Endothelial cell of umbilical vein (primary cell): ENCODE measurements at regions not wholly inside any gene's neighbourhood (a gene's known extent, or its start where the extent isn't known, plus 50 kb on each side); places are given as distances from the start of the nearest gene placed in this dataset.
"Not testable (repeated sequence)": the region's sequence is repeated elsewhere in the genome, so short reads cannot be mapped to it uniquely, and the experiment has no call there.

Source experiments
- BruUV-seq: library from RNA; stranded (reverse); fragments of 400-500 nt; replicated peaks from 2 replicates; lab custom pipeline; 2021; lab: Mats Ljungman, UMichigan
- CTCF ChIA-PET: fragments of 300-600, 350-600 bp; sonication (Branson Sonifier 250); formaldehyde crosslinking; loops from one replicate; lab custom pipeline; 2021; ENCODE audit warnings: antibody characterized with exemption, inconsistent platforms; lab: Charles Lee
- POLR2A ChIA-PET: fragments of 300-600, 350-600 bp; sonication (Branson Sonifier 250); formaldehyde crosslinking; loops from one replicate; lab custom pipeline; 2021; ENCODE audit warnings: antibody characterized with exemption, inconsistent platforms; lab: Charles Lee
- DNase-seq: peaks from one replicate; pipeline ENCODE4 v3.0.0-alpha.2; 2011; ENCODE audit warnings: low read depth, low spot score
- FAIRE-seq: peaks from 2 replicates; lab custom pipeline; 2011; peaks lifted over from hg19 to GRCh38; lab: Jason Lieb, UNC
- H2AFZ ChIP-seq: 2 replicates; pipeline ENCODE4 v1.6.0; 2012; ENCODE audit warnings: low read depth, low read length, control low read depth, inconsistent platforms
- H3K27ac ChIP-seq: 2 replicates; pipeline ENCODE4 v1.5.1; 2011; ENCODE audit warnings: low read depth, mild to moderate bottlenecking, control low read depth, low read length, moderate library complexity; ENCODE audit not compliant: insufficient read depth
- H3K27me3 ChIP-seq, 2 experiments: 2 replicates each; pipeline versions ENCODE4 v1.6.0 to v1.6.1; 2011; ENCODE audit warnings: low read length in 2 of 2, mixed read lengths in 1 of 2; ENCODE audit not compliant: control insufficient read depth in 2 of 2, insufficient read depth in 2 of 2
- H3K36me3 ChIP-seq, 2 experiments: 2 replicates in 1 of 2; 3 replicates in 1 of 2; pipeline ENCODE4 v1.5.1; 2011; ENCODE audit warnings: low read length in 2 of 2, mild to moderate bottlenecking in 1 of 2, moderate library complexity in 1 of 2; ENCODE audit not compliant: control insufficient read depth in 2 of 2, insufficient read depth in 2 of 2; ENCODE audit errors: extremely low read depth in 1 of 2
- H3K4me1 ChIP-seq: 3 replicates; pipeline ENCODE4 v1.5.1; 2011; ENCODE audit warnings: mild to moderate bottlenecking, low read length; ENCODE audit not compliant: control insufficient read depth, insufficient read depth; ENCODE audit errors: extremely low read depth
- H3K4me2 ChIP-seq: 2 replicates; pipeline ENCODE4 v1.6.1; 2011; ENCODE audit warnings: low read length, control low read depth, mixed read lengths; ENCODE audit not compliant: insufficient read depth
- H3K4me3 ChIP-seq, 3 experiments: fragments of 200-600 bp in 1 of 3; sonication (generic), shearing (Covaris generic) in 1 of 3; replicated peaks in 1 of 3; 2 replicates each; pipeline ENCODE4 v1.5.1; 2011 to 2016; ENCODE audit warnings: control low read depth in 3 of 3, low read length in 3 of 3, mild to moderate bottlenecking in 2 of 3, inconsistent platforms in 1 of 3, low read depth in 1 of 3, moderate library complexity in 1 of 3; ENCODE audit not compliant: insufficient read depth in 1 of 3
- H3K79me2 ChIP-seq: 2 replicates; pipeline ENCODE4 v1.6.0; 2012; ENCODE audit warnings: low read length, inconsistent platforms; ENCODE audit not compliant: control insufficient read depth, insufficient read depth
- H3K9ac ChIP-seq: replicated peaks from 2 replicates; pipeline ENCODE3; 2011; ENCODE audit warnings: low read length, control low read depth; ENCODE audit not compliant: insufficient read depth; ENCODE audit errors: extremely low read depth
- H3K9me1 ChIP-seq: replicated peaks from 3 replicates; pipeline ENCODE4 v1.6.0; 2011; ENCODE audit warnings: mild to moderate bottlenecking, low read length; ENCODE audit not compliant: control insufficient read depth, insufficient read depth; ENCODE audit errors: extremely low read depth
- H3K9me3 ChIP-seq: replicated peaks from 2 replicates; pipeline ENCODE4 v1.5.1; 2012; ENCODE audit warnings: low read length, inconsistent platforms; ENCODE audit not compliant: control insufficient read depth, insufficient read depth
- H4K20me1 ChIP-seq: replicated peaks from 2 replicates; pipeline ENCODE3; 2011; ENCODE audit warnings: mild to moderate bottlenecking, low read length; ENCODE audit not compliant: control insufficient read depth, insufficient read depth; ENCODE audit errors: extremely low read depth
- JUN ChIP-seq: IDR thresholded peaks from 2 replicates; pipeline ENCODE4 v1.6.1; 2011; ENCODE audit warnings: borderline replicate concordance, low read depth; ENCODE audit not compliant: insufficient read length, insufficient read depth
- MYC ChIP-seq: IDR thresholded peaks from one replicate; pipeline ENCODE4 v1.6.1; 2011; ENCODE audit warnings: mild to moderate bottlenecking, low read depth, low read length
- POLR2A ChIP-seq: IDR thresholded peaks from 2 replicates; pipeline ENCODE4 v1.6.1; 2012; ENCODE audit warnings: low read depth, mild to moderate bottlenecking, control low read depth, low read length
- POLR2AphosphoS5 ChIP-seq: IDR thresholded peaks from 2 replicates; pipeline ENCODE4 v1.6.1; 2012; ENCODE audit warnings: low read depth, mild to moderate bottlenecking, control low read depth, low read length, moderate library complexity; ENCODE audit not compliant: insufficient read depth
- dilution Hi-C: fragments of 300-500 bp; cut with MboI; formaldehyde crosslinking; loops from one replicate; pipeline ENCODE4 v1.15.0; 2019; ENCODE audit warnings: low sequenced_read_pairs; ENCODE audit not compliant: extremely low pct_ligation_motif_present
- intact Hi-C: fragments of 100-400 bp; cut with micrococcal nuclease; formaldehyde crosslinking; loops from one replicate; pipeline ENCODE4 v1.10.0; 2022

GRCh38 chr13:69616396-69616795 lies 491.2 kb upstream of the ATXN8OS start:
- H3K4me1 ChIP-seq = no peaks in the 10 kb centered on the region
- no peak for DNase-seq
- intact Hi-C loops = no loop called here
- no peak for FAIRE-seq
- ChIA-PET POLR2A (no interaction called here), CTCF (no interaction called here)
- H3K36me3 ChIP-seq = no peaks in the 10 kb centered on the region
- no peaks in the 10 kb centered on the region for H3K9me1 ChIP-seq
- no peak overlapping the region for H3K4me2 ChIP-seq
- H3K9ac ChIP-seq = no peak overlapping the region
- no TSS peak for BruUV-seq
- dilution Hi-C loops = no loop called here
- H3K4me3 ChIP-seq = no peak overlapping the region
- TF ChIP-seq MYC = no peak
- TF ChIP-seq POLR2A = no peak
- TF ChIP-seq POLR2AphosphoS5 = no peak
- no peak for TF ChIP-seq JUN
- no peak overlapping the region for H2AFZ ChIP-seq
- no peaks in the 10 kb centered on the region for H4K20me1 ChIP-seq
- peaks cover 3% of the 10 kb centered on the region for H3K9me3 ChIP-seq
- no peaks in the 10 kb centered on the region for H3K27me3 ChIP-seq
- H3K27ac ChIP-seq = no peak overlapping the region
- no peaks in the 10 kb centered on the region for H3K79me2 ChIP-seq

- FAIRE-seq, H4K20me1 ChIP-seq, H3K27me3 ChIP-seq, H3K9me1 ChIP-seq, H2AFZ ChIP-seq, dilution Hi-C loops, H3K4me1 ChIP-seq, H3K4me2 ChIP-seq, CTCF ChIA-PET, POLR2A ChIA-PET, DNase-seq, H3K27ac ChIP-seq, H3K79me2 ChIP-seq, H3K36me3 ChIP-seq, H3K4me3 ChIP-seq, H3K9ac ChIP-seq, H3K9me3 ChIP-seq, intact Hi-C loops, BruUV-seq: not testable (repeated sequence)
Measured at GRCh38 chr13:69615055-69615454, 492.6 kb upstream of the ATXN8OS start.
